ENCODE measurements at regions not wholly inside any gene's neighbourhood (a gene's known extent, or its start where the extent isn't known, plus 50 kb on each side); places are given as distances from the start of the nearest gene placed in this dataset.
"Not testable (repeated sequence)": the region's sequence is repeated elsewhere in the genome, so short reads cannot be mapped to it uniquely, and the experiment has no call there.

DNA sequence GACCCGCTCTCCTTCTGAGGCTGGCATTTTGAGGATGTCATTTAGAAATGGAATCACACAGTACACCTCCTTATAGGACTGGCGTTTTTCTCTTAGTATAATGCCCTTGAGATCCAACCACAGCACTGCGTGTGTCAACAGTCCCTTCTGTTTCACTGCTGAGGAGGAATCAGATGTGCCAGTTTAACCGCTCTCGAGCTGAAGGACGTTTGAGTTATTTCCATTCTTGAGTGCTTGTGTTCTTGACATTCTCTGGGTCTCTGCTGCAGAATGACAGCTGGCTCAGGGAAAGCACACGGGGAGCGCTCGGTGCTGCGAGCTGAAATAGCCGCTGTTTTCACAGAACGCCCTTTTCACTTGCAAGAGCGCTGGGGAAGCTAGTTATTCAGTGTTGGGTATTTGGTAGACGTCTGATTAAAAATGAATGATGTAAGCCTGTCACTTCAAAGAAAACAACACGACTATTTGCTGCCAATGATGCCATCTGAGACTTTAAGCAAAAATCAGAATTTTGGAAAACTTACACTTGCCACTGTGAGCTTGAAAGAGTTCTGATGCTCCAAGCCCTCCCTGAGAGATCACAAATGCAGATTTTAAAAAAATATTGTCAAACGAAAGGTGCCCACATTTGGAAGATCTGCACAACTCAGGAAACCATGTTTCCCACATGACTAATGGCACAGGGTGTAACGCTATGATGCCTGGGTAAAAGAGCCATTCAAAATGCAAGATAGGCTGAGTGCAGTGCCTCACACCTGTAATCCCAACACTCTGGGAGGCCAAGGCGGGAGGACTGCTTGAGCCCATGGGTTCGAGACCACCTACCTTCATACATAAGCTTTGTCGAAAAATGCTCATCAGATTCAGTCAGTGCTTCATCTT lies 5358.4 kb upstream of the TPTE start:
- H3K27me3 ChIP-seq (ENCODE audit: control insufficient read depth, insufficient read depth, low read length); H3K27ac ChIP-seq (ENCODE audit: low read length); H3K4me1 ChIP-seq (ENCODE audit: control insufficient read depth, low read depth, low read length); H3K36me3 ChIP-seq (ENCODE audit: control insufficient read depth, low read depth, low read length); H3K9ac ChIP-seq (ENCODE audit: low read length); H3K4me3 ChIP-seq (ENCODE audit: low read length); H3K9me3 ChIP-seq (ENCODE audit: control insufficient read depth, low read depth, low read length): not testable (repeated sequence)

DNA sequence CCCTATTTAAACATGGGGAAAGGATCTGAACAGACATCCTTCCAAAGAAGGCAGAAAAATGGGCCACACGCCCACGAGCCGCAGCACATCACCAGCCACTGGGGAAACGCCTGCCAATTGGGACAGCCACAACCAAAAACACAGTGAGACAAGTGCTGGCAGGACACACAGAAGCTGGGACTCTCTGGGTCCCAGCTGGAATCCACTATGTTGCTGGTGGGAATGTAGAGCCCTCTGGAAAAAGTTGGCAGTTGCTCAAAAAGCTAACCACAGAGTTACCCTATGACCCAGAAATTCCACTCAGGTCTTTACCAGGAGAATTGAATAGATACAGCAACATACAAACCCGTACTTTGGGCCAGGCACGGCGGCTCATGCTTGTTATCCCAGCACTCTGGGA lies 5355.6 kb upstream of the TPTE start:
- H3K4me3 ChIP-seq (ENCODE audit: low read length); H3K9ac ChIP-seq (ENCODE audit: low read length); H3K36me3 ChIP-seq (ENCODE audit: control insufficient read depth, low read depth, low read length); H3K4me1 ChIP-seq (ENCODE audit: control insufficient read depth, low read depth, low read length); H3K9me3 ChIP-seq (ENCODE audit: control insufficient read depth, low read depth, low read length); H3K27me3 ChIP-seq (ENCODE audit: control insufficient read depth, insufficient read depth, low read length); H3K27ac ChIP-seq (ENCODE audit: low read length): not testable (repeated sequence)

Measured in iPS-18a (cell line).